Endometrium (tissue), 2 donors: ENCODE measurements at regions not wholly inside any gene's neighbourhood (a gene's known extent, or its start where the extent isn't known, plus 50 kb on each side); places are given as distances from the start of the nearest gene placed in this dataset.

Experiments
- FAIRE-seq: peaks from 2 replicates; lab custom pipeline; 2012; peaks lifted over from hg19 to GRCh38; lab: Jason Lieb, UNC
- donor health status: control.
- donor health status: control.

- FAIRE-seq = no peak
Observed at GRCh38 chr1:229971141-229971540, 95.9 kb upstream of the GALNT2 start.

- FAIRE-seq = no peak
Observed at GRCh38 chr1:229972600-229973296, 94.3 kb upstream of the GALNT2 start.

- no peak for FAIRE-seq
Observed at GRCh38 chr1:229973297-229973612, 93.8 kb upstream of the GALNT2 start.

- FAIRE-seq = no peak
Observed at GRCh38 chr1:229975047-229975446, 92.0 kb upstream of the GALNT2 start.

- FAIRE-seq = no peak
Observed at GRCh38 chr1:229980009-229980408, 87.0 kb upstream of the GALNT2 start.

GRCh38 chr1:229981736-229982135, 85.3 kb upstream of the GALNT2 start:
- FAIRE-seq = no peak

- FAIRE-seq = no peak
Observed at GRCh38 chr1:229984310-229984991, 82.6 kb upstream of the GALNT2 start.

GRCh38 chr1:229984992-229985612, 81.9 kb upstream of the GALNT2 start:
- FAIRE-seq = no peak

- no peak for FAIRE-seq
Observed at GRCh38 chr1:229985613-229986010, 81.4 kb upstream of the GALNT2 start.

GRCh38 chr1:229986737-229987337, 80.2 kb upstream of the GALNT2 start:
- FAIRE-seq = no peak

GRCh38 chr1:229987953-229988352, 79.1 kb upstream of the GALNT2 start:
- no peak for FAIRE-seq

GRCh38 chr1:229988534-229988933, 78.5 kb upstream of the GALNT2 start:
- FAIRE-seq = no peak

GRCh38 chr1:229989591-229990248, 77.3 kb upstream of the GALNT2 start:
- FAIRE-seq = no peak

- no peak for FAIRE-seq
Observed at GRCh38 chr1:229990326-229990725, 76.7 kb upstream of the GALNT2 start.

- no peak for FAIRE-seq
Observed at GRCh38 chr1:229991104-229991513, 75.9 kb upstream of the GALNT2 start.

GRCh38 chr1:229991724-229992333, 75.2 kb upstream of the GALNT2 start:
- FAIRE-seq = no peak

- FAIRE-seq = no peak
Observed at GRCh38 chr1:229993060-229993459, 74.0 kb upstream of the GALNT2 start.

- no peak for FAIRE-seq
Observed at GRCh38 chr1:229993894-229994293, 73.1 kb upstream of the GALNT2 start.

GRCh38 chr1:229999004-229999670, 67.9 kb upstream of the GALNT2 start:
- no peak for FAIRE-seq

- FAIRE-seq = no peak
Observed at GRCh38 chr1:230000493-230001184, 66.4 kb upstream of the GALNT2 start.
